H9 (cell line): ENCODE measurements at regions not wholly inside any gene's neighbourhood (a gene's known extent, or its start where the extent isn't known, plus 50 kb on each side); places are given as distances from the start of the nearest gene placed in this dataset.
"Not testable (repeated sequence)": the region's sequence is repeated elsewhere in the genome, so short reads cannot be mapped to it uniquely, and the experiment has no call there.

Experiments used
- DNase-seq: peaks from one replicate; pipeline ENCODE4 v3.0.0-alpha.2; 2017
- H2AFZ ChIP-seq: one replicate; pipeline ENCODE4 v1.6.1; 2013; ENCODE audit warnings: mild to moderate bottlenecking, low read length, control low read depth, moderate library complexity
- H2AK5ac ChIP-seq: 2 replicates; pipeline ENCODE4 v1.6.1; 2013; ENCODE audit warnings: low read length, control low read depth, mixed read lengths; ENCODE audit not compliant: insufficient read length
- H2BK120ac ChIP-seq: one replicate; pipeline ENCODE4 v1.6.1; 2013; ENCODE audit warnings: low read depth, mild to moderate bottlenecking, low read length, control low read depth, inconsistent platforms; ENCODE audit not compliant: poor library complexity, severe bottlenecking
- H2BK12ac ChIP-seq: 2 replicates; pipeline ENCODE4 v1.6.1; 2013; ENCODE audit warnings: low read length, control low read depth, mixed read lengths, low read depth; ENCODE audit not compliant: insufficient read length
- H2BK15ac ChIP-seq: 2 replicates; pipeline ENCODE4 v1.6.1; 2013; ENCODE audit warnings: low read depth, low read length, control low read depth
- H2BK20ac ChIP-seq: one replicate; pipeline ENCODE4 v1.6.1; 2013; ENCODE audit warnings: low read depth, mild to moderate bottlenecking, low read length, control low read depth, inconsistent platforms; ENCODE audit not compliant: poor library complexity, severe bottlenecking
- H2BK5ac ChIP-seq: 2 replicates; pipeline ENCODE4 v1.6.1; 2013; ENCODE audit warnings: low read length, control low read depth, mixed read lengths; ENCODE audit not compliant: insufficient read length
- H3K14ac ChIP-seq: 2 replicates; pipeline ENCODE4 v1.6.1; 2013; ENCODE audit warnings: low read length, control low read depth; ENCODE audit not compliant: insufficient read depth
- H3K18ac ChIP-seq: 2 replicates; pipeline ENCODE4 v1.6.1; 2013; ENCODE audit warnings: low read depth, mild to moderate bottlenecking, mixed read lengths, low read length, control low read depth; ENCODE audit not compliant: insufficient read length
- H3K23ac ChIP-seq: 2 replicates; pipeline ENCODE4 v1.6.1; 2013; ENCODE audit warnings: low read length, control low read depth, mixed read lengths, low read depth; ENCODE audit not compliant: insufficient read length
- H3K23me2 ChIP-seq: 2 replicates; pipeline ENCODE4 v1.6.1; 2013; ENCODE audit warnings: low read depth, mild to moderate bottlenecking, mixed read lengths, low read length, control low read depth; ENCODE audit not compliant: insufficient read length, poor library complexity, severe bottlenecking
- H3K27ac ChIP-seq: 2 replicates; pipeline ENCODE4 v1.5.1; 2013; ENCODE audit warnings: low read length, control low read depth, mixed read lengths, low read depth; ENCODE audit not compliant: insufficient read length
- H3K27me3 ChIP-seq: 2 replicates; pipeline ENCODE4 v1.6.1; 2013; ENCODE audit warnings: low read length, control low read depth, inconsistent platforms; ENCODE audit not compliant: insufficient read depth
- H3K4ac ChIP-seq: 2 replicates; pipeline ENCODE4 v1.6.1; 2013; ENCODE audit warnings: low read depth, mild to moderate bottlenecking, control low read depth, inconsistent platforms, low read length, moderate library complexity
- H3K4me1 ChIP-seq: 2 replicates; pipeline ENCODE4 v1.6.1; 2013; ENCODE audit warnings: low read length, control low read depth, inconsistent platforms; ENCODE audit not compliant: insufficient read depth
- H3K4me2 ChIP-seq: 2 replicates; pipeline ENCODE4 v1.6.1; 2013; ENCODE audit warnings: low read length, control low read depth, mixed read lengths; ENCODE audit not compliant: insufficient read length, insufficient read depth
- H3K56ac ChIP-seq: 2 replicates; pipeline ENCODE4 v1.6.1; 2013; ENCODE audit warnings: low read depth, mild to moderate bottlenecking, mixed read lengths, low read length, control low read depth; ENCODE audit not compliant: insufficient read length
- H3K79me1 ChIP-seq: 2 replicates; pipeline ENCODE4 v1.6.1; 2013; ENCODE audit warnings: low read depth, mild to moderate bottlenecking, moderate library complexity, low read length, control low read depth, inconsistent platforms; ENCODE audit not compliant: insufficient read depth, poor library complexity, severe bottlenecking
- H3K79me2 ChIP-seq: 2 replicates; pipeline ENCODE4 v1.6.1; 2013; ENCODE audit warnings: low read length, control low read depth, inconsistent platforms; ENCODE audit not compliant: insufficient read depth
- H3K9ac ChIP-seq: 2 replicates; pipeline ENCODE4 v1.6.1; 2013; ENCODE audit warnings: low read length, control low read depth, mixed read lengths; ENCODE audit not compliant: insufficient read length; ENCODE audit errors: extremely low read depth
- H3K9me3 ChIP-seq: one replicate; pipeline ENCODE4 v1.6.1; 2013; ENCODE audit warnings: low read depth, low read length, inconsistent platforms; ENCODE audit not compliant: control insufficient read depth
- H3T11ph ChIP-seq: one replicate; pipeline ENCODE4 v1.6.1; 2013; ENCODE audit warnings: mild to moderate bottlenecking, low read length, control low read depth, inconsistent platforms
- H4K20me1 ChIP-seq: one replicate; pipeline ENCODE4 v1.6.1; 2013; ENCODE audit not compliant: control insufficient read depth, insufficient read length, insufficient read depth
- H4K5ac ChIP-seq: 2 replicates; pipeline ENCODE4 v1.6.1; 2013; ENCODE audit warnings: low read depth, mild to moderate bottlenecking, mixed read lengths, low read length, control low read depth; ENCODE audit not compliant: insufficient read length
- H4K8ac ChIP-seq: replicated peaks from 2 replicates; pipeline ENCODE4 v1.6.1; 2013; ENCODE audit warnings: low read length, control low read depth, mixed read lengths, low read depth; ENCODE audit not compliant: insufficient read length
- H4K91ac ChIP-seq: 2 replicates; pipeline ENCODE4 v1.6.1; 2013; ENCODE audit warnings: low read depth, mild to moderate bottlenecking, moderate library complexity, mixed read lengths, low read length, control low read depth; ENCODE audit not compliant: insufficient read length
- H3K27ac Mint-ChIP-seq, 3 experiments: 2 replicates in 2 of 3; 3 replicates in 1 of 3; pipeline ENCODE4 v1.8.0; 2020 to 2021; ENCODE audit warnings: mixed read lengths in 3 of 3, mild to moderate bottlenecking in 1 of 3, moderate library complexity in 1 of 3
- H3K27me3 Mint-ChIP-seq: 2 replicates; pipeline ENCODE4 v1.8.0; 2021; ENCODE audit warnings: low read depth, mild to moderate bottlenecking, moderate library complexity, mixed read lengths
- H3K36me3 Mint-ChIP-seq, 3 experiments: 2 replicates in 2 of 3; 3 replicates in 1 of 3; pipeline ENCODE4 v1.8.0; 2020 to 2021; ENCODE audit warnings: low read depth in 3 of 3, mixed read lengths in 3 of 3; ENCODE audit not compliant: insufficient read depth in 1 of 3
- H3K4me1 Mint-ChIP-seq, 2 experiments: 2 replicates each; pipeline ENCODE4 v1.8.0; 2020; ENCODE audit warnings: mixed read lengths in 2 of 2
- H3K4me3 Mint-ChIP-seq, 2 experiments: 2 replicates in 1 of 2; 3 replicates in 1 of 2; pipeline ENCODE4 v1.8.0; 2020 to 2021; ENCODE audit warnings: mild to moderate bottlenecking in 2 of 2, mixed read lengths in 2 of 2, moderate library complexity in 1 of 2
- H3K9me3 Mint-ChIP-seq, 2 experiments: 2 replicates in 1 of 2; 3 replicates in 1 of 2; pipeline ENCODE4 v1.8.0; 2020; ENCODE audit warnings: mild to moderate bottlenecking in 2 of 2, mixed read lengths in 2 of 2, moderate library complexity in 1 of 2
- WGBS: extraction: QIAGEN DNeasy Blood & Tissue Kit; methylation state at CpG from one replicate; pipeline ENCODE4 v1.1.7; 2013; ENCODE audit warnings: missing lambda C conversion rate, low lambda C conversion rate, mixed read lengths; ENCODE audit not compliant: insufficient read length; ENCODE audit errors: extremely low coverage; 5-methylcytosine and 5-hydroxymethylcytosine counted together

GRCh38 chr3:75609598-75609997, 54.5 kb upstream of the FRG2C start:
- H3K27ac ChIP-seq, H4K8ac ChIP-seq, H3K4me1 Mint-ChIP-seq, H3K4me3 Mint-ChIP-seq, H4K5ac ChIP-seq, H3K4ac ChIP-seq, H2AK5ac ChIP-seq, H3K18ac ChIP-seq, H3K27ac Mint-ChIP-seq, H3K9me3 ChIP-seq, H2BK15ac ChIP-seq, H3K23ac ChIP-seq, H4K20me1 ChIP-seq, H3K27me3 ChIP-seq, H2BK12ac ChIP-seq, H4K91ac ChIP-seq, H3K9ac ChIP-seq, H3K79me1 ChIP-seq, H3K4me1 ChIP-seq, H2BK20ac ChIP-seq, H3K9me3 Mint-ChIP-seq, H3K36me3 Mint-ChIP-seq, H3K4me2 ChIP-seq, H2AFZ ChIP-seq, H2BK120ac ChIP-seq, H3T11ph ChIP-seq, H3K79me2 ChIP-seq, H3K14ac ChIP-seq, DNase-seq, H2BK5ac ChIP-seq, H3K56ac ChIP-seq, H3K23me2 ChIP-seq: not testable (repeated sequence)
- WGBS = no CpG with 5 or more reads among the region's 26 CpGs
- peaks cover 24% of the 10 kb centered on the region for H3K27me3 Mint-ChIP-seq
